HL-60 (cell line): ENCODE measurements at regions not wholly inside any gene's neighbourhood (a gene's known extent, or its start where the extent isn't known, plus 50 kb on each side); places are given as distances from the start of the nearest gene placed in this dataset.

Source experiments
- DNase-seq, 2 experiments: peaks; one replicate each; pipeline ENCODE4 v3.0.0-alpha.2; 2010 to 2020; ENCODE audit warnings: low read depth in 1 of 2, low spot score in 1 of 2
- H3K27ac ChIP-seq: fragments of 250-450 bp; sonication (Bioruptor Pico); replicated peaks from 2 replicates; pipeline ENCODE4 v1.5.1; 2020; ENCODE audit warnings: mild to moderate bottlenecking, moderate library complexity
- H3K27me3 ChIP-seq: fragments of 250-450 bp; sonication (Bioruptor Pico); 2 replicates; pipeline ENCODE4 v1.5.1; 2021; ENCODE audit warnings: mild to moderate bottlenecking, moderate library complexity; ENCODE audit not compliant: insufficient read depth, poor library complexity, severe bottlenecking
- H3K4me3 ChIP-seq: replicated peaks from 2 replicates; pipeline ENCODE4 v1.5.1; 2011; ENCODE audit warnings: mild to moderate bottlenecking, control low read depth, low read length; ENCODE audit not compliant: insufficient read depth
- CTCF ChIP-seq: IDR thresholded peaks from one replicate; pipeline ENCODE4 v1.5.1; 2011; ENCODE audit warnings: low read length, control low read depth, inconsistent platforms; ENCODE audit not compliant: insufficient read depth
- GABPA ChIP-seq: IDR thresholded peaks from 2 replicates; pipeline ENCODE4 v1.6.1; 2012; ENCODE audit warnings: low read depth
- POLR2AphosphoS5 ChIP-seq: IDR thresholded peaks from 2 replicates; pipeline ENCODE4 v1.6.1; 2012; ENCODE audit warnings: low read depth
- SPI1 ChIP-seq: IDR thresholded peaks from 2 replicates; pipeline ENCODE4 v1.6.1; 2012; ENCODE audit warnings: low read depth, mild to moderate bottlenecking, borderline replicate concordance
- TF ChIP-seq, protein P1 (sequence below): IDR thresholded peaks from 2 replicates; pipeline ENCODE4 v1.6.1; 2012; ENCODE audit warnings: low read depth; ENCODE audit not compliant: insufficient replicate concordance

- H3K4me3 ChIP-seq = no peak overlapping the region
- H3K27me3 ChIP-seq = no peaks in the 10 kb centered on the region
- H3K27ac ChIP-seq = no peak overlapping the region
- TF ChIP-seq GABPA (no peak), POLR2AphosphoS5 (no peak), CTCF (no peak), SPI1 (no peak)
- TF ChIP-seq, protein P1, sequence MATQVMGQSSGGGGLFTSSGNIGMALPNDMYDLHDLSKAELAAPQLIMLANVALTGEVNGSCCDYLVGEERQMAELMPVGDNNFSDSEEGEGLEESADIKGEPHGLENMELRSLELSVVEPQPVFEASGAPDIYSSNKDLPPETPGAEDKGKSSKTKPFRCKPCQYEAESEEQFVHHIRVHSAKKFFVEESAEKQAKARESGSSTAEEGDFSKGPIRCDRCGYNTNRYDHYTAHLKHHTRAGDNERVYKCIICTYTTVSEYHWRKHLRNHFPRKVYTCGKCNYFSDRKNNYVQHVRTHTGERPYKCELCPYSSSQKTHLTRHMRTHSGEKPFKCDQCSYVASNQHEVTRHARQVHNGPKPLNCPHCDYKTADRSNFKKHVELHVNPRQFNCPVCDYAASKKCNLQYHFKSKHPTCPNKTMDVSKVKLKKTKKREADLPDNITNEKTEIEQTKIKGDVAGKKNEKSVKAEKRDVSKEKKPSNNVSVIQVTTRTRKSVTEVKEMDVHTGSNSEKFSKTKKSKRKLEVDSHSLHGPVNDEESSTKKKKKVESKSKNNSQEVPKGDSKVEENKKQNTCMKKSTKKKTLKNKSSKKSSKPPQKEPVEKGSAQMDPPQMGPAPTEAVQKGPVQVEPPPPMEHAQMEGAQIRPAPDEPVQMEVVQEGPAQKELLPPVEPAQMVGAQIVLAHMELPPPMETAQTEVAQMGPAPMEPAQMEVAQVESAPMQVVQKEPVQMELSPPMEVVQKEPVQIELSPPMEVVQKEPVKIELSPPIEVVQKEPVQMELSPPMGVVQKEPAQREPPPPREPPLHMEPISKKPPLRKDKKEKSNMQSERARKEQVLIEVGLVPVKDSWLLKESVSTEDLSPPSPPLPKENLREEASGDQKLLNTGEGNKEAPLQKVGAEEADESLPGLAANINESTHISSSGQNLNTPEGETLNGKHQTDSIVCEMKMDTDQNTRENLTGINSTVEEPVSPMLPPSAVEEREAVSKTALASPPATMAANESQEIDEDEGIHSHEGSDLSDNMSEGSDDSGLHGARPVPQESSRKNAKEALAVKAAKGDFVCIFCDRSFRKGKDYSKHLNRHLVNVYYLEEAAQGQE = no peak
- DNase-seq = no peak
Measured at GRCh38 chr14:66421990-66422946, 63.9 kb upstream of the CCDC196 start.

DNA sequence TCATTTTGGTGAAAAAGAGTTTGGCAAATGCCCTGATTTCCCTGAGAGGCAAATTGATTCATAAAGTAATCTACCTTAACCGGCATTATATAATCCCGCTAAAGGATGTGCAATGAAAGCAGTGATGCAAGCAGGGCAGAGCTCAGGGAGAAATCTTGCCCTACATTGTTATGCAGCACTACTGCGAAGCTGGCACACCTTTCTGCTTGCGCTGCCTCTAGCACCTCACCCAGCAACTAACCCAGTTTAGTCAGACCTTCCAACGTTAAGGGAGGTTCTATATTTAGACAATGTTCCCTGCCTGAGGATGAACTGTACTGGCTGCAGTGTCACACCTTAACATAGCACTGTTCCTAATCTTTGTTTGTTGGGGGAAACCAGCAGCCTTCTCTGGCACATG, 60.8 kb upstream of the CCDC196 start:
- TF ChIP-seq CTCF (no peak), POLR2AphosphoS5 (no peak), SPI1 (no peak), GABPA (no peak)
- no peak overlapping the region for H3K27ac ChIP-seq
- DNase-seq = no peak
- H3K27me3 ChIP-seq = no peaks in the 10 kb centered on the region
- no peak overlapping the region for H3K4me3 ChIP-seq

GRCh38 chr14:66426451-66426850, 59.7 kb upstream of the CCDC196 start:
- Histone ChIP-seq H3K27me3 (no peaks in the 10 kb centered on the region), H3K4me3 (no peak overlapping the region), H3K27ac (no peak overlapping the region)
- no peak for DNase-seq
- TF ChIP-seq, protein P1 = no peak
- TF ChIP-seq SPI1 (no peak), CTCF (no peak), POLR2AphosphoS5 (no peak), GABPA (no peak)
